ENCODE measurements at regions not wholly inside any gene's neighbourhood (a gene's known extent, or its start where the extent isn't known, plus 50 kb on each side); places are given as distances from the start of the nearest gene placed in this dataset.

DNA sequence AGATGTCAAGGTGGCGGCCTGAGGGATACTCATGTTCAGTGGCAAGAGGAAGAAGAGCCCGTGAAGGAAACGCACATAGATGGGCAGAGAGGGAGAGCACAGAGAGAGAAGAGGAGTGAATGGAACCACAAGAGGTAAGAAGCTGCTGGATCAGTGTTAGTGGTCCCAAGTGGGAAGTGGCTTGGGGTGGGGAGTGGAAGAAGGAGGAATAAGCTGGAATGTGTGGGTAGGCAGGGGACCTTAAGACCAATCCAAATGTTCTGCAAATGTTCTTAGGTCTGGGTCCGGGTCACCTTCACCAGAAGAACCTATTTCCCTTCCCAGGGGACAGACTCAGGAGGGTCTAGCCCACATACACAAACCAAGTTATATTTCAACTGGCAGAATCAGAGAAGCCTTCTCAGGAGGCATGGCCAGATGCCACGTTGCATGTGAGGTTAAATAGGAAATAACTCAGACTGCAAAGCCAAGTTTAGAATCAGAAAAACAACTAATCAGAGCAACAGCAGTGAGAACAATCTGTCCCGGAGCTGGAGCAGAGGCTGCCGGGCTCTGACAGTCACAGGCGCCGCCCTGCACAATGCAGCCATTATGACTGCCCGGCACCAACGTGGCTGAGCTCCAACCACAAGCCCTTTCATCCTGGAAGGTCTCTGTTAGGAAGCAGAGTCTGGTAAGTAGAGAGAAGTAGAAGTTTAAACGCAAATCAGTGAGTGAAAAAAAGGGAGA lies 78.6 kb upstream of the ARMC3 start:
- no peak overlapping the region for H3K4me3 ChIP-seq (ENCODE audit: low read length)
- H3K36me3 ChIP-seq (ENCODE audit: insufficient read depth, low read length) = no peaks in the 10 kb centered on the region
- no peak overlapping the region for H3K27ac ChIP-seq (ENCODE audit: low read length)
- TF ChIP-seq POLR2AphosphoS5 (IDR thresholded peaks at IDR 0.05) (no peak), RAD21 (conservative IDR thresholded peaks at IDR 0.05) (no peak), SMC3 (conservative IDR thresholded peaks at IDR 0.05; ENCODE audit: poor library complexity) (no peak), EP300 (conservative IDR thresholded peaks at IDR 0.05; ENCODE audit: poor library complexity, severe bottlenecking) (no peak), MXI1 (conservative IDR thresholded peaks at IDR 0.05; ENCODE audit: poor library complexity, severe bottlenecking) (no peak), EZH2 (IDR thresholded peaks at IDR 0.05; ENCODE audit: borderline replicate concordance, insufficient read depth, low read length, poor library complexity, severe bottlenecking) (no peak), TAF1 (IDR thresholded peaks at IDR 0.05; ENCODE audit: low read depth) (no peak)
- TF ChIP-seq, protein P1, sequence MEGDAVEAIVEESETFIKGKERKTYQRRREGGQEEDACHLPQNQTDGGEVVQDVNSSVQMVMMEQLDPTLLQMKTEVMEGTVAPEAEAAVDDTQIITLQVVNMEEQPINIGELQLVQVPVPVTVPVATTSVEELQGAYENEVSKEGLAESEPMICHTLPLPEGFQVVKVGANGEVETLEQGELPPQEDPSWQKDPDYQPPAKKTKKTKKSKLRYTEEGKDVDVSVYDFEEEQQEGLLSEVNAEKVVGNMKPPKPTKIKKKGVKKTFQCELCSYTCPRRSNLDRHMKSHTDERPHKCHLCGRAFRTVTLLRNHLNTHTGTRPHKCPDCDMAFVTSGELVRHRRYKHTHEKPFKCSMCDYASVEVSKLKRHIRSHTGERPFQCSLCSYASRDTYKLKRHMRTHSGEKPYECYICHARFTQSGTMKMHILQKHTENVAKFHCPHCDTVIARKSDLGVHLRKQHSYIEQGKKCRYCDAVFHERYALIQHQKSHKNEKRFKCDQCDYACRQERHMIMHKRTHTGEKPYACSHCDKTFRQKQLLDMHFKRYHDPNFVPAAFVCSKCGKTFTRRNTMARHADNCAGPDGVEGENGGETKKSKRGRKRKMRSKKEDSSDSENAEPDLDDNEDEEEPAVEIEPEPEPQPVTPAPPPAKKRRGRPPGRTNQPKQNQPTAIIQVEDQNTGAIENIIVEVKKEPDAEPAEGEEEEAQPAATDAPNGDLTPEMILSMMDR (IDR thresholded peaks at IDR 0.05; ENCODE audit: poor library complexity, severe bottlenecking) = no peak
- TF ChIP-seq, protein P2, sequence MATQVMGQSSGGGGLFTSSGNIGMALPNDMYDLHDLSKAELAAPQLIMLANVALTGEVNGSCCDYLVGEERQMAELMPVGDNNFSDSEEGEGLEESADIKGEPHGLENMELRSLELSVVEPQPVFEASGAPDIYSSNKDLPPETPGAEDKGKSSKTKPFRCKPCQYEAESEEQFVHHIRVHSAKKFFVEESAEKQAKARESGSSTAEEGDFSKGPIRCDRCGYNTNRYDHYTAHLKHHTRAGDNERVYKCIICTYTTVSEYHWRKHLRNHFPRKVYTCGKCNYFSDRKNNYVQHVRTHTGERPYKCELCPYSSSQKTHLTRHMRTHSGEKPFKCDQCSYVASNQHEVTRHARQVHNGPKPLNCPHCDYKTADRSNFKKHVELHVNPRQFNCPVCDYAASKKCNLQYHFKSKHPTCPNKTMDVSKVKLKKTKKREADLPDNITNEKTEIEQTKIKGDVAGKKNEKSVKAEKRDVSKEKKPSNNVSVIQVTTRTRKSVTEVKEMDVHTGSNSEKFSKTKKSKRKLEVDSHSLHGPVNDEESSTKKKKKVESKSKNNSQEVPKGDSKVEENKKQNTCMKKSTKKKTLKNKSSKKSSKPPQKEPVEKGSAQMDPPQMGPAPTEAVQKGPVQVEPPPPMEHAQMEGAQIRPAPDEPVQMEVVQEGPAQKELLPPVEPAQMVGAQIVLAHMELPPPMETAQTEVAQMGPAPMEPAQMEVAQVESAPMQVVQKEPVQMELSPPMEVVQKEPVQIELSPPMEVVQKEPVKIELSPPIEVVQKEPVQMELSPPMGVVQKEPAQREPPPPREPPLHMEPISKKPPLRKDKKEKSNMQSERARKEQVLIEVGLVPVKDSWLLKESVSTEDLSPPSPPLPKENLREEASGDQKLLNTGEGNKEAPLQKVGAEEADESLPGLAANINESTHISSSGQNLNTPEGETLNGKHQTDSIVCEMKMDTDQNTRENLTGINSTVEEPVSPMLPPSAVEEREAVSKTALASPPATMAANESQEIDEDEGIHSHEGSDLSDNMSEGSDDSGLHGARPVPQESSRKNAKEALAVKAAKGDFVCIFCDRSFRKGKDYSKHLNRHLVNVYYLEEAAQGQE (IDR thresholded peaks at IDR 0.05; ENCODE audit: borderline replicate concordance) = no peak
- H3K27me3 ChIP-seq (ENCODE audit: insufficient read depth, low read depth, low read length) = no peaks in the 10 kb centered on the region
- no peak overlapping the region for H3K9ac ChIP-seq (ENCODE audit: low read length)
- no peaks in the 10 kb centered on the region for H3K9me3 ChIP-seq (ENCODE audit: low read length)
- H3K9me2 ChIP-seq (ENCODE audit: insufficient read depth, low read length) = no peaks in the 10 kb centered on the region
- H3K79me2 ChIP-seq (replicated peaks; ENCODE audit: insufficient read depth, low read length) = no peaks in the 10 kb centered on the region
- H2AFZ ChIP-seq (ENCODE audit: low read depth, low read length) = no peak overlapping the region
- H4K20me1 ChIP-seq (ENCODE audit: insufficient read depth) = no peaks in the 10 kb centered on the region
- H3F3A ChIP-seq (ENCODE audit: insufficient read depth, low read length, poor library complexity, severe bottlenecking) = no peaks in the 10 kb centered on the region
- no peak overlapping the region for H3K4me2 ChIP-seq (ENCODE audit: low read length)

DNA sequence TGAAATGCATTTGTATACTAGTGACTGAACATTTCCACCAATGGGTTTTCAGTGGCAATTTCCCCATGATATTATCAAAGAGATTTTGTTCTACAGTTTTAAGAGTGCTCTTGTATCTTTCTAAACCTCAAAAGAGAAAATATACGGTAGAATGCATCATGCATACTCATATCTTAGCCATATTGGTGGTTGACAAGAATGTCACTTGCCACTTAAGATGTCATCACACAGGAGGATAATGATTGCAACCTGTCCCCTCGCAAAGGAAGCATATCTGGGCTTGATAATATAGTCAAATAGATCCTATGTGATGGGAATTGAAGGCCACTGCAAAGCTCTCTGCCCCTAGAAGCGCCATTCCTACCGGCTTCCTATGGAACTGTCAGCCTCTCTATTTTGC lies 79.3 kb upstream of the ARMC3 start:
- H3K9me2 ChIP-seq (ENCODE audit: insufficient read depth, low read length) = no peaks in the 10 kb centered on the region
- H3K27me3 ChIP-seq (ENCODE audit: insufficient read depth, low read depth, low read length) = no peaks in the 10 kb centered on the region
- H3K9ac ChIP-seq (ENCODE audit: low read length) = no peak overlapping the region
- no peak overlapping the region for H3K4me3 ChIP-seq (ENCODE audit: low read length)
- H3K79me2 ChIP-seq (replicated peaks; ENCODE audit: insufficient read depth, low read length) = no peaks in the 10 kb centered on the region
- no peaks in the 10 kb centered on the region for H3K36me3 ChIP-seq (ENCODE audit: insufficient read depth, low read length)
- no peaks in the 10 kb centered on the region for H3F3A ChIP-seq (ENCODE audit: insufficient read depth, low read length, poor library complexity, severe bottlenecking)
- no peak for TF ChIP-seq TAF1 (IDR thresholded peaks at IDR 0.05; ENCODE audit: low read depth)
- TF ChIP-seq EZH2 (IDR thresholded peaks at IDR 0.05; ENCODE audit: borderline replicate concordance, insufficient read depth, low read length, poor library complexity, severe bottlenecking) = no peak
- no peak for TF ChIP-seq MXI1 (conservative IDR thresholded peaks at IDR 0.05; ENCODE audit: poor library complexity, severe bottlenecking)
- no peak for TF ChIP-seq RAD21 (conservative IDR thresholded peaks at IDR 0.05)
- TF ChIP-seq POLR2AphosphoS5 (IDR thresholded peaks at IDR 0.05) = peak; percentile 79
- TF ChIP-seq EP300 (conservative IDR thresholded peaks at IDR 0.05; ENCODE audit: poor library complexity, severe bottlenecking) = peak; percentile 92
- no peaks in the 10 kb centered on the region for H4K20me1 ChIP-seq (ENCODE audit: insufficient read depth)
- no peak overlapping the region for H3K4me2 ChIP-seq (ENCODE audit: low read length)
- no peak overlapping the region for H2AFZ ChIP-seq (ENCODE audit: low read depth, low read length)
- no peak overlapping the region for H3K27ac ChIP-seq (ENCODE audit: low read length)
- no peaks in the 10 kb centered on the region for H3K9me3 ChIP-seq (ENCODE audit: low read length)
